Glutamatergic neuron (in vitro differentiated cells): ENCODE measurements at regions not wholly inside any gene's neighbourhood (a gene's known extent, or its start where the extent isn't known, plus 50 kb on each side); places are given as distances from the start of the nearest gene placed in this dataset.

Experiments used
- DNase-seq: peaks from one replicate; pipeline ENCODE4 v3.0.0; 2022
- H3K27ac Mint-ChIP-seq: one replicate; pipeline ENCODE4 v1.8.0; 2020; ENCODE audit warnings: mild to moderate bottlenecking, mixed read lengths, inconsistent platforms; ENCODE audit not compliant: unreplicated experiment
- H3K27me3 Mint-ChIP-seq: one replicate; pipeline ENCODE4 v1.8.0; 2020; ENCODE audit warnings: mild to moderate bottlenecking, moderate library complexity, mixed read lengths, inconsistent platforms; ENCODE audit not compliant: unreplicated experiment
- H3K36me3 Mint-ChIP-seq: one replicate; pipeline ENCODE4 v1.8.0; 2020; ENCODE audit warnings: mild to moderate bottlenecking, mixed read lengths, inconsistent platforms; ENCODE audit not compliant: unreplicated experiment
- H3K4me1 Mint-ChIP-seq: one replicate; pipeline ENCODE4 v1.8.0; 2020; ENCODE audit warnings: mild to moderate bottlenecking, low read depth, mixed read lengths, inconsistent platforms; ENCODE audit not compliant: unreplicated experiment
- H3K4me3 Mint-ChIP-seq: one replicate; pipeline ENCODE4 v1.8.0; 2020; ENCODE audit warnings: mild to moderate bottlenecking, mixed read lengths, inconsistent platforms; ENCODE audit not compliant: unreplicated experiment
- H3K9me3 Mint-ChIP-seq: one replicate; pipeline ENCODE4 v1.8.0; 2020; ENCODE audit warnings: mild to moderate bottlenecking, moderate library complexity, mixed read lengths, inconsistent platforms; ENCODE audit not compliant: unreplicated experiment
- CTCF ChIP-seq: fragments of 200-600 bp; sonication (generic); IDR thresholded peaks from one replicate; pipeline ENCODE4 v1.5.0; 2021; ENCODE audit not compliant: partially characterized antibody, unreplicated experiment

GRCh38 chr2:53438100-53438499 is 329.5 kb upstream of the CHAC2 start:
- H3K27ac Mint-ChIP-seq = no peak overlapping the region
- H3K36me3 Mint-ChIP-seq = no peaks in the 10 kb centered on the region
- no peaks in the 10 kb centered on the region for H3K4me1 Mint-ChIP-seq

DNA sequence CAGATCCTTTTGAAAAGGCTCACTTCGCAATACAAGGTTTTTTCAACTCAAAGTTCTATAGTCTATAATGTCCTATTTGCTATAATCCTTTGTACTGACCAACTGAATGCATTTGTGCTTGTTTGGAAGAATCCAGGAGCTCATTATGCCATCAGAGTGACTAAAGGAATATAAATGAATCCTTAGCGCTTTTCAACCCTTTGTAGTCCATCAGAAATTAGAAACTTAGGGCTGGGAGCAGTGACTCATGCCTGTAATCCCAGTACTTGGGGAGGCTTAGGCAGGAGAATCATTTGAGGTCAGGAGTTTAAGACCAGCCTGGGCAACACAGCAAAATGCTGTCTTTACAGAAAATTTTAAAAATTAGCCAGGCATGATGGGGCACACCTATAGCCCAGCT is 330.2 kb upstream of the CHAC2 start:
- no peak for DNase-seq
- no peak for TF ChIP-seq CTCF
- H3K9me3 Mint-ChIP-seq = no peaks in the 10 kb centered on the region
- H3K27ac Mint-ChIP-seq = no peak overlapping the region
- no peaks in the 10 kb centered on the region for H3K36me3 Mint-ChIP-seq
- H3K4me3 Mint-ChIP-seq = no peak overlapping the region
- no peaks in the 10 kb centered on the region for H3K27me3 Mint-ChIP-seq
- no peaks in the 10 kb centered on the region for H3K4me1 Mint-ChIP-seq

More at GRCh38 chr2:53438100-53438499, 329.5 kb upstream of the CHAC2 start:
- no peak for TF ChIP-seq CTCF
- Mint-ChIP-seq H3K4me3 (no peak overlapping the region), H3K27me3 (no peaks in the 10 kb centered on the region), H3K9me3 (no peaks in the 10 kb centered on the region)
- DNase-seq = no peak

DNA sequence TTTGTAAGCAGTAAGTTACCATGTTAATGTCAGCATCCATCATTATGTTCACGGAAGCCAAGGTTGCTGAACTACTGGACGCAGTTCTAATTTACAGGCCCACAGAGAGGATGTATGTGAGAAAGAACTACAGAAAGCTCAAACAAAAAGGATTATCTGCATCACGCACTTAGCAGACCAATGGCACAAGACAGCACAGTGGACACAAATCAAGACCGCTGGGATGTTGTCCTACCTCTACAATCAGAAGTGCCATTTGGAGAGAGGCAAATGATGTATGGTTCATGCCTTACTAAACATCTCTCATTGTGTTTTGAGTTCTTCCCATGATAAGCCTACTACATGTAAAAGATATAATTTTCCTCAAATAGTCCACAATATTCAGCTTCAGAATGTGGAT is 330.7 kb upstream of the CHAC2 start:
- Mint-ChIP-seq H3K4me1 (no peaks in the 10 kb centered on the region), H3K27ac (no peak overlapping the region), H3K36me3 (no peaks in the 10 kb centered on the region), H3K9me3 (no peaks in the 10 kb centered on the region), H3K4me3 (no peak overlapping the region), H3K27me3 (no peaks in the 10 kb centered on the region)
- DNase-seq = no peak
- no peak for TF ChIP-seq CTCF

DNA sequence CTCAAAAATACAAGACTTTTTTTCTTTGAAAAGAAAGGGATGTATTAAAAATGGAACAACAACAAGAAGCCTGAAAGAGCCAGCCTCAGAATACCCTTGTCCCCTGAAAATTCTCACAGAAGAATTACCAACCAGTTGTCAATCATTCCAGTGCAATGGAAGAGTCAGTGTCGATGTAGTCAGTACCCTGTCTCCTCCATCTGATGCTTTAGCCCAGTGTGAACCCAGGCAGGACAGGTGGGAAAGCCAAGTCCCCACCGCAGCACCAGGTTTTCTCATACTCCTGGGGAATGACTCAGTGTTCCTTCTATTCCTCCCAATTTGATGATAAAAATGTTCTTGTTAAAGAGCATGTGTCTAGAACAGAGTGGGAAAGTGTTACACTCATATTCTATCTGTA is 332.0 kb upstream of the CHAC2 start:
- no peaks in the 10 kb centered on the region for H3K36me3 Mint-ChIP-seq
- H3K27me3 Mint-ChIP-seq = no peaks in the 10 kb centered on the region
- DNase-seq = no peak
- no peak overlapping the region for H3K4me3 Mint-ChIP-seq
- no peak overlapping the region for H3K27ac Mint-ChIP-seq
- no peaks in the 10 kb centered on the region for H3K9me3 Mint-ChIP-seq
- H3K4me1 Mint-ChIP-seq = no peaks in the 10 kb centered on the region
- no peak for TF ChIP-seq CTCF

GRCh38 chr2:53434466-53434865 is 333.1 kb upstream of the CHAC2 start:
- Mint-ChIP-seq H3K27me3 (no peaks in the 10 kb centered on the region), H3K36me3 (no peaks in the 10 kb centered on the region), H3K9me3 (no peaks in the 10 kb centered on the region), H3K4me3 (no peak overlapping the region), H3K4me1 (no peaks in the 10 kb centered on the region), H3K27ac (no peak overlapping the region)
- DNase-seq = no peak
- TF ChIP-seq CTCF = no peak
